ENCODE measurements at regions not wholly inside any gene's neighbourhood (a gene's known extent, or its start where the extent isn't known, plus 50 kb on each side); places are given as distances from the start of the nearest gene placed in this dataset.
"Not testable (repeated sequence)": the region's sequence is repeated elsewhere in the genome, so short reads cannot be mapped to it uniquely, and the experiment has no call there.

DNA sequence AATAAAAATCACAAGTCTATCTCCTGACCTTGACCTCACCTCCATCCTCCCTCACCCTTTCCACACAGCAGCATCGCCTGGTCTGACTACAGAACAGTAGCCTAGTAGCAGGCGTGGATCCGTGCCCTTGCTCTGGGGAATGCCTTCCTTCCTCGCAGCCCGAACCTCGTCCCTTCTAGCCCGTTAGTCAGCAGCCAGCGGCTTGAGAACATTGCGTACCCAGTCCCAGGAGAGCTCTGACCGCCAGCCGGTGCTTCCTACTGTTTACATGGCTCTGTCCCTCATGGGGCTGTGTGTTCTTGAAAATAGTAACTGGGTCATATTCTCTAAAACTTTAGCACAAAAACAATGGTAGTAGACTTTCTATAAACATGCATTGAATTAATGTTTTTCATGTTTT is 682.7 kb upstream of the IGFBP3 start:
- no peak for DNase-seq

DNA sequence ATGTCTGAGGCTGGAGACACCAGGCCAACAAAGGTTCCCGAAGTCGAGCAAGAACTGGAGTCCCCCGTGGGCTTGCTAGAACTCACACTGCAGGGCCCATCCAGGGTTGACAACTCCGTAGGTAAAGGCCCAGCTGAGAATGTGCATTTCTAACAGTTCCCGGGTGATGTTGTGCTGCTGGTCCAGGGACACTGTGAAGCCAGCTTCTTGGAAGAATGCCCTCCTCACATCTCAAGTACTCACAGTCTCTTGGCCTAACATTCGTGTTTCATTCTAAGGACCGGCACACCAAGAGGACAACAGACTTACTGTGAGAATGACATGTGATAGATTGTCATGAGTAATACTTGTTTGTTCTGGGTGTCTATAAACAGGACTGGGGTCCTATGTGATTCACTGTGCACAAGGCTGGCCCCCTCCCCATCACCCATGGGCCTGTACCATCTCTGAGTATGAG is 682.3 kb upstream of the IGFBP3 start:
- no peak for DNase-seq

DNA sequence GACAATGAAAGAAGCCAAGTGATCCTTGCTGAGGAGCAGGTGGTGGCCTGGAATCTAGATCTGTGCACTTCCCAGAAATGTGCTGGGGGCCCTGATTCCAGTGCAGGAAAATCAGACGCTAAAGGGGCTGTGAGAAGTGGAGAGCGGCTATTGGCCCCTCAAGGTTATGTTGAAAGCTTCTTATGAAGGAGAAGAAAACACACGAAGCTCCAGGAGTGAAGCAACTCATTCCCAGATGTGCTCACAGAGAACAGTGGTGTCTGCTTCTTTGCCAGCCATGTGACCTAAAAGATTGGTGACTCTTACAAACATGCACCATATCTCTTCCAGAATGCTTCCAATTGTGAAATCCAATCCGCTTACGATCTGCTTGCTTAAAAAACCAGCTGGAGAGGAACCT is 679.3 kb upstream of the IGFBP3 start:
- no peak for DNase-seq

DNA sequence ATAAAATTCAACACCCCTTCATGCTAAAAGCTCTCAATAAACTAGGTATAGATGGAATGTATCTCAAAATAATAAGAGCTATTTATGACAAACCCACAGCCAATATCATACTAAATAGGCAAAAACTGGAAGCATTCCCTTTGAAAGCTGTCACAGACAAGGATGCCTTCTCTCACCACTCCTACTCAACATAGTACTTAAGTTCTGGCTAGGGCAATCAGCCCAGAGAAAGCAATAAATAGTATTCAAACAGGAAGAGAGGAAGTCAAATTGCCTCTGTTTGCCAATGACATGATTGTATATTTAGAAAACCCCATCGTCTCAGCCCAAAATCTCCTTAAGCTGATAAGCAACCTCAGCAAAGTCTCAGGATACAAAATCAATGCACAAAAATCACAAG is 673.8 kb upstream of the IGFBP3 start:
- not testable (repeated sequence) for DNase-seq

GRCh38 chr7:46590918-46591905 is 670.1 kb upstream of the IGFBP3 start:
- not testable (repeated sequence) for DNase-seq

- no peak for DNase-seq
Measured at GRCh38 chr7:46589286-46589685, 668.2 kb upstream of the IGFBP3 start.

DNA sequence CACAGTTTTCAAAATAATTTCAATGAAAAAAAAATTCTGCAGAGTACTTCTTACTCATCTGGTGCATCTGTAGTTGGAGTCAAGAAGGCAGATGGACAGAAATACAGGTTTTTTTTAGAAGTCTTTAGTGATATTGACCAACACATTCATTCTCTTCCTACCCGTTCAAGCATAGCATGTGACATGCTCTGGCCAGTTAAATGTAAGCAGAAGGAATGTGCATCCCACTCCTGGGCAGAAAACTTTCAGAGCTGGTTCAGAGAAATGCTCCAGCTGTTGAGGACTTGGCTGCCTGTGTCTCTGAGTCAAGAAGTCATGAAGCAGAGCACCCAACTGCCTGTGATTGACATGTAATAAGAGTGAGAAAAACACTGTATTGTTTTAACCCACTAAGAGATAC is 665.3 kb upstream of the IGFBP3 start:
- DNase-seq: no peak

DNA sequence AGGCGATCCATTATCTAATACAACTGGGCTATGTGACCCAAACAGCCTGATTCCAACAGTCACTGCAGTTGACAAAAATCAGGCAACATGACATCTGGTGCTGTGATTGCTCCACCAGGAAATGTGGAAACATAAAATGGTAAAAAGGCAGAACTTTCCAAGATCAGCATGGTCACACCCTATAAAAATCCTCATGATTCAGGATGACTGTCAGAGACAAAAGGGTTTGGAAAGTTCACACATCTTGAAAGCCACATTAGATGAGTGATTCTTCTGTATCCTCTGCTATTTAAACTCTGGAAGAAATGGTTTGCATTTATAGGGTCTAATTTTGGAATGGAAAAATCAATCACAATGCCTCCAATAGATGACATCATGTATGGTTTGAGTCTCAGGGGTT is 662.6 kb upstream of the IGFBP3 start:
- no peak for DNase-seq

- DNase-seq: no peak
Measured at GRCh38 chr7:46581268-46581667, 660.2 kb upstream of the IGFBP3 start.

- DNase-seq: no peak
Measured at GRCh38 chr7:46580766-46581165, 659.7 kb upstream of the IGFBP3 start.

GRCh38 chr7:46577394-46577793 is 656.3 kb upstream of the IGFBP3 start:
- no peak for DNase-seq

- no peak for DNase-seq
Measured at GRCh38 chr7:46576950-46577349, 655.9 kb upstream of the IGFBP3 start.

DNA sequence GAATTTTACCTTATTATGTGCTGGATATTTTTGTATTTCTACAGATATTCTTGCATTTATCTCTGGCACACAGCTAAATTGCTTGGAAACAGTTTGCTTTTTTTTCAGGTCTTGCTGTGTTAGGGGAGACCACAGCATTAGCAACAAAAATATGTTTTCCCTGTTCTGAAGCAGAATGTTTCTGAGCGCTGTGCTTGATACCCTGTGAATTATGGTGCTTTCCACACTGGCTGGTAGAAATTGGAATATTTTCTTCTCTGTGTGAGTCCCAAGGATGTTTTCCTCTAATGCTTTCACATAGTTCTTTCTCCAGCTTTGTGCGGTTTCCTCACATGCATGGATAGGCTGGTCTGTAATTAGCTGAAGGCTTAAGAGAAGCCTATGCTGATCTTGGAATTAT is 651.6 kb upstream of the IGFBP3 start:
- no peak for DNase-seq

DNA sequence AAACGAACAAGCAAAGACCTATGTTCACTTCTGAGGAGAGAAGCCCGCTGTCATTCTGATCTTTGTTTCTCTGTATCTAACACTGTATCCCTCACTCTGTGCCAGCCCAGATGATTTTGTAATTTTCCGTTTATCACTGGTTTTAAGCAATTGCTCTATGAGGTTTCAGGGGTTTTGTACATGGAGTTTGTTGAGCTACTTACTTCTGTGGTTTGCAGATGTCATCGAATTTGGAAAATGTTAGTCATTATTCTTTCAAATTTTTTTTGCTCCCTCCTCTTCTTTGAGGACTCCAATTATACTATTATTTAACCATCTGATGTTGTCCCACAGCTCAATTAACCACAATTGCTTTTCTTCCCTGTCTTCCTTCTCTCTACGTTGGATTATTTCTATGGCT is 650.9 kb upstream of the IGFBP3 start:
- no peak for DNase-seq

DNA sequence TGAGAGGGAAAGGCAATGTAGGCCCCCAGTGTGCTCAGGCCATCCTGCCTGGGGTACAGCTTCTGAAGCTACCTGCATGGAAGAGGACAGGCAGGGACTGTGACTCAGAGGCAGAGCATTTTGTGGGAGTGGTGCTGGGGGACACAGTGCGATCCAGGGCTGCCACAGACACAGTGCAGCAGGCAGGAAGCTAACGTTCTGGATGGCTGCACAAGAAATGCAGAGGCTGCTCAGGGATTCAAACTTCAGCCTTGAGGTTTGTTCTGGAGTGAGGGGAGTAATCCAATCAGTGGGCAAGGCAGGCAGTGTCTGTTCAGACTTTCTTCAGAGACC is 648.0 kb upstream of the IGFBP3 start:
- no peak for DNase-seq

DNA sequence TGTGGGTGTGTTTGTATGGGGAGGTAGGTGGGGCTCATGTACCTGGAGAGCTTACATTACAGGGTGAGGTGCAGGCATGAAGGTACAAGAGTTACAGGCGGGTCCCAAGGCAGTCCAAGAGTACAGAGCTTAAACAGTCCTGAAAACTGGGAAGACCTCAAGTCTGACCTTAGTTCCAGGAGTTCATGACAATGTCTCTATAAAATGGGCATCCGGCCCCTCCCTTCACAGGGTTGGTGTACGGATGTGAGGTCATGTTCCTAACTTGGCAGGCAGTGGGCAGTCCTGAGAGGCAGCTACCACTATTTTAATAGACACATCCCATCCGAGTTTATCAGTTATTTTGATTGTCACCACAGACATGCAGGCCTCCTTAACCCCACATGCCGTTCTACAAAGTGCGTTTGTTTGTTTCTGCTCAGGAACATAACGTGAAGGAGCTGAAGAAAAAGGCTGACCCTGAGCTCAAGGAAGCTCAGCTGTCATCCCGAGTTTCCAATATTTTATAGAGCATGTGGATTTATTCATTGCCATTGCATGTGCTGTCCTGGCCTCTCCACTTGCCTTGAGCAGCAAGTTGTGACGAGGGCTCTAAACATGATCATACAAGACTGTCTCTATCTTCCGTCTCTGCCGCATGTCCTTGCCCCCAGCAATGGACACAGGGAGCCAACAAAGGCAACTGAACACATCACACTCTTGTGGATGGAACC is 647.5 kb upstream of the IGFBP3 start:
- DNase-seq: no peak

- no peak for DNase-seq
Measured at GRCh38 chr7:46567858-46568257, 646.8 kb upstream of the IGFBP3 start.

GRCh38 chr7:46566097-46566774 is 645.2 kb upstream of the IGFBP3 start:
- DNase-seq: no peak

- no peak for DNase-seq
Measured at GRCh38 chr7:46565253-46566096, 644.4 kb upstream of the IGFBP3 start.

DNA sequence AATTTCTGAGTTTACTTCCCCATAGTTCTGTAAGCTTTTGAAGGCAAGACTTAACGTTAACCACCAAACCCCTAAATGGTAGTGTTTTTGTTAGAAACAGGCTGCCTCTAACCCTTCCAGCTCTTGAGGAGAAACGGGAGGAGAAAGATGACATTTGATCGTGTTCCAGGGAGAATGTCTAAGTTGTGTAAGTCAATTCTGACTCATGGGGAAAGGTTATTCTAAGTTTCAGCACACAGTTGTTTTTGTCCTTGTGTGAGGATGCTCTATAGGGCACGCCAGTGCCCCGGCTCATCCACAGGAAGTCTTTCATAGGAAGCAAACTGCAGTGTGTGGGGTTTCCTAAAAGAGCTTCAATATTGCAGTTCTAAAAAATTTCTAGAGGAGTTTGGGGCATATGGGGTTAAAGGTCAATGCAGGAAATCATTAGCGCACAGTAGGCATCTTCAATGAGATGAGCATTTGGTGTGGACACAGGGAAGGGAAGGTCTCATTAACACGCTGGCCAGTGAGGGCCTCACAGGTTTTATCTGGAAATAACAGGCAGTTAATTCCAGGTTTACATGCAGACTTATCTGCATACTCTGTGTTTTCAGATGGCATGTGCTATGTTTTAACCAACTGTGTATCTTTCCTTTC is 638.2 kb upstream of the IGFBP3 start:
- no peak for DNase-seq

- no peak for DNase-seq
Measured at GRCh38 chr7:46558482-46559193, 637.6 kb upstream of the IGFBP3 start.
